ENCODE measurements at regions not wholly inside any gene's neighbourhood (a gene's known extent, or its start where the extent isn't known, plus 50 kb on each side); places are given as distances from the start of the nearest gene placed in this dataset.

- Histone ChIP-seq H3K79me2 (ENCODE audit: insufficient read depth, low read length) (no peaks in the 10 kb centered on the region), H3K4me3 (ENCODE audit: low read depth, low read length, poor library complexity, severe bottlenecking) (no peak overlapping the region), H2AFZ (ENCODE audit: low read length) (no peak overlapping the region), H3K27me3 (ENCODE audit: insufficient read depth, low read length) (no peaks in the 10 kb centered on the region), H3K27ac (ENCODE audit: low read depth, low read length, poor library complexity, severe bottlenecking) (no peak overlapping the region), H3K9me3 (ENCODE audit: low read length) (no peaks in the 10 kb centered on the region), H3K9ac (ENCODE audit: low read length) (no peak overlapping the region), H3K4me1 (ENCODE audit: insufficient read depth, low read length, severe bottlenecking) (no peaks in the 10 kb centered on the region), H4K20me1 (ENCODE audit: insufficient read depth, low read length) (no peaks in the 10 kb centered on the region), H3K4me2 (ENCODE audit: low read length) (no peak overlapping the region), H3F3A (ENCODE audit: insufficient read depth, low read length) (no peaks in the 10 kb centered on the region), H3K9me2 (ENCODE audit: low read depth, low read length) (no peaks in the 10 kb centered on the region), H3K36me3 (ENCODE audit: insufficient read depth, low read length) (no peaks in the 10 kb centered on the region)
- TF ChIP-seq EZH2 (IDR thresholded peaks at IDR 0.05; ENCODE audit: borderline replicate concordance, low read length) (no peak), CTCF (IDR thresholded peaks at IDR 0.05; ENCODE audit: low read length) (no peak)
These were observed 188.3 kb downstream of the SH3BGRL start for GRCh38 chrX:81390237-81390636.

GRCh38 chrX:81392396-81392795, 190.5 kb downstream of the SH3BGRL start:
- H3K4me2 ChIP-seq (ENCODE audit: low read length), result no peak overlapping the region
- H3K36me3 ChIP-seq (ENCODE audit: insufficient read depth, low read length), result no peaks in the 10 kb centered on the region
- no peaks in the 10 kb centered on the region for H3F3A ChIP-seq (ENCODE audit: insufficient read depth, low read length)
- no peak for TF ChIP-seq CTCF (IDR thresholded peaks at IDR 0.05; ENCODE audit: low read length)
- TF ChIP-seq EZH2 (IDR thresholded peaks at IDR 0.05; ENCODE audit: borderline replicate concordance, low read length), result no peak
- H3K27ac ChIP-seq (ENCODE audit: low read depth, low read length, poor library complexity, severe bottlenecking), result no peak overlapping the region
- H3K9me3 ChIP-seq (ENCODE audit: low read length), result no peaks in the 10 kb centered on the region
- H3K79me2 ChIP-seq (ENCODE audit: insufficient read depth, low read length), result no peaks in the 10 kb centered on the region
- no peak overlapping the region for H3K4me3 ChIP-seq (ENCODE audit: low read depth, low read length, poor library complexity, severe bottlenecking)
- no peak overlapping the region for H3K9ac ChIP-seq (ENCODE audit: low read length)
- H4K20me1 ChIP-seq (ENCODE audit: insufficient read depth, low read length), result no peaks in the 10 kb centered on the region
- H3K27me3 ChIP-seq (ENCODE audit: insufficient read depth, low read length), result no peaks in the 10 kb centered on the region
- H3K4me1 ChIP-seq (ENCODE audit: insufficient read depth, low read length, severe bottlenecking), result no peaks in the 10 kb centered on the region
- no peaks in the 10 kb centered on the region for H3K9me2 ChIP-seq (ENCODE audit: low read depth, low read length)
- no peak overlapping the region for H2AFZ ChIP-seq (ENCODE audit: low read length)

GRCh38 chrX:81405781-81406180, 203.9 kb downstream of the SH3BGRL start:
- no peaks in the 10 kb centered on the region for H3K4me1 ChIP-seq (ENCODE audit: insufficient read depth, low read length, severe bottlenecking)
- no peak overlapping the region for H3K27ac ChIP-seq (ENCODE audit: low read depth, low read length, poor library complexity, severe bottlenecking)
- H2AFZ ChIP-seq (ENCODE audit: low read length), result no peak overlapping the region
- H3K36me3 ChIP-seq (ENCODE audit: insufficient read depth, low read length), result no peaks in the 10 kb centered on the region
- H4K20me1 ChIP-seq (ENCODE audit: insufficient read depth, low read length), result no peaks in the 10 kb centered on the region
- no peaks in the 10 kb centered on the region for H3F3A ChIP-seq (ENCODE audit: insufficient read depth, low read length)
- no peak overlapping the region for H3K4me2 ChIP-seq (ENCODE audit: low read length)
- H3K27me3 ChIP-seq (ENCODE audit: insufficient read depth, low read length), result no peaks in the 10 kb centered on the region
- H3K9me3 ChIP-seq (ENCODE audit: low read length), result no peaks in the 10 kb centered on the region
- TF ChIP-seq EZH2 (IDR thresholded peaks at IDR 0.05; ENCODE audit: borderline replicate concordance, low read length), result no peak
- TF ChIP-seq CTCF (IDR thresholded peaks at IDR 0.05; ENCODE audit: low read length), result no peak
- H3K79me2 ChIP-seq (ENCODE audit: insufficient read depth, low read length), result no peaks in the 10 kb centered on the region
- H3K9me2 ChIP-seq (ENCODE audit: low read depth, low read length), result no peaks in the 10 kb centered on the region
- H3K4me3 ChIP-seq (ENCODE audit: low read depth, low read length, poor library complexity, severe bottlenecking), result no peak overlapping the region
- no peak overlapping the region for H3K9ac ChIP-seq (ENCODE audit: low read length)
